Thoracic aorta (tissue), 2 donors: ENCODE measurements at regions not wholly inside any gene's neighbourhood (a gene's known extent, or its start where the extent isn't known, plus 50 kb on each side); places are given as distances from the start of the nearest gene placed in this dataset.

Source experiments
- ATAC-seq: fragments of 150-250 bp; one replicate; pipeline ENCODE4 v1.8.0; 2017; ENCODE audit warnings: low read depth; ENCODE audit not compliant: insufficient number of reproducible peaks, low FRiP score
- DNase-seq: peaks from one replicate; pipeline ENCODE4 v3.0.0-alpha.2; 2020; ENCODE audit warnings: low spot score
- H3K27ac ChIP-seq, 2 donors: fragments of 200-600 bp; sonication (generic); 1 replicate in 1 of 2; 2 replicates in 1 of 2; pipeline ENCODE4 v1.5.1; 2016; ENCODE audit warnings: mild to moderate bottlenecking in 2 of 2, moderate library complexity in 2 of 2
- H3K27me3 ChIP-seq: fragments of 200-600 bp; sonication (generic); replicated peaks from 2 replicates; pipeline ENCODE4 v1.6.0; 2016; ENCODE audit warnings: mild to moderate bottlenecking; ENCODE audit not compliant: insufficient read depth
- H3K36me3 ChIP-seq: fragments of 200-600 bp; sonication (generic); one replicate; pipeline ENCODE4 v1.5.1; 2016
- H3K4me1 ChIP-seq, 2 donors: fragments of 200-600 bp; sonication (generic); 1 replicate in 1 of 2; 2 replicates in 1 of 2; pipeline versions ENCODE4 v1.5.1 to v1.6.0; 2016; ENCODE audit warnings: low read depth in 2 of 2, mild to moderate bottlenecking in 1 of 2; ENCODE audit not compliant: control insufficient read depth in 1 of 2
- H3K4me3 ChIP-seq: fragments of 200-600 bp; sonication (generic); 2 replicates; pipeline ENCODE4 v1.5.1; 2016; ENCODE audit warnings: mild to moderate bottlenecking
- H3K9me3 ChIP-seq: fragments of 200-600 bp; sonication (generic); 2 replicates; pipeline ENCODE4 v1.5.1; 2016
- CTCF ChIP-seq: fragments of 200-600 bp; sonication (generic); IDR thresholded peaks from one replicate; pipeline ENCODE4 v1.5.1; 2019; ENCODE audit warnings: antibody characterized with exemption

- H3K4me3 ChIP-seq: no peak overlapping the region
- no peaks in the 10 kb centered on the region for H3K4me1 ChIP-seq
- H3K36me3 ChIP-seq: no peaks in the 10 kb centered on the region
- no peaks in the 10 kb centered on the region for H3K9me3 ChIP-seq
- TF ChIP-seq CTCF: no peak
- H3K27ac ChIP-seq: no peak overlapping the region
- ATAC-seq (no peak), DNase-seq (no peak)
- H3K27me3 ChIP-seq: no peaks in the 10 kb centered on the region
Observed at GRCh38 chr2:181128199-181128598, 147.8 kb downstream of the UBE2E3 start.

- DNase-seq (no peak), ATAC-seq (no peak)
- Histone ChIP-seq H3K4me3 (no peak overlapping the region), H3K36me3 (no peaks in the 10 kb centered on the region), H3K9me3 (no peaks in the 10 kb centered on the region), H3K27ac (no peak overlapping the region), H3K4me1 (no peaks in the 10 kb centered on the region), H3K27me3 (no peaks in the 10 kb centered on the region)
- no peak for TF ChIP-seq CTCF
Observed at GRCh38 chr2:181129364-181130056, 149.1 kb downstream of the UBE2E3 start.

- TF ChIP-seq CTCF: no peak
- Histone ChIP-seq H3K4me1 (no peaks in the 10 kb centered on the region), H3K27ac (no peak overlapping the region), H3K36me3 (no peaks in the 10 kb centered on the region), H3K4me3 (no peak overlapping the region), H3K9me3 (no peaks in the 10 kb centered on the region), H3K27me3 (no peaks in the 10 kb centered on the region)
- ATAC-seq (no peak), DNase-seq (no peak)
Observed at GRCh38 chr2:181130686-181131085, 150.3 kb downstream of the UBE2E3 start.

GRCh38 chr2:181131584-181131983 is 151.2 kb downstream of the UBE2E3 start:
- DNase-seq (no peak), ATAC-seq (no peak)
- no peak for TF ChIP-seq CTCF
- H3K36me3 ChIP-seq: no peaks in the 10 kb centered on the region
- no peaks in the 10 kb centered on the region for H3K27me3 ChIP-seq
- H3K4me3 ChIP-seq: no peak overlapping the region
- no peak overlapping the region for H3K27ac ChIP-seq
- no peaks in the 10 kb centered on the region for H3K9me3 ChIP-seq
- H3K4me1 ChIP-seq: no peaks in the 10 kb centered on the region

GRCh38 chr2:181138816-181139215 is 158.4 kb downstream of the UBE2E3 start:
- Histone ChIP-seq H3K36me3 (no peaks in the 10 kb centered on the region), H3K9me3 (no peaks in the 10 kb centered on the region), H3K27me3 (no peaks in the 10 kb centered on the region), H3K4me3 (no peak overlapping the region), H3K27ac (no peak overlapping the region), H3K4me1 (no peaks in the 10 kb centered on the region)
- DNase-seq (no peak), ATAC-seq (no peak)
- TF ChIP-seq CTCF: no peak
